HepG2 (cell line): ENCODE measurements at regions not wholly inside any gene's neighbourhood (a gene's known extent, or its start where the extent isn't known, plus 50 kb on each side); places are given as distances from the start of the nearest gene placed in this dataset.

Experiments
- ATF6 ChIP-seq: sonication (generic); formaldehyde crosslinking; conservative IDR thresholded peaks from 2 replicates; pipeline ENCODE4 v1.4.0; 2020; ENCODE audit warnings: missing genetic modification reagents
- CBX1 ChIP-seq: IDR thresholded peaks from one replicate; pipeline ENCODE4 v1.6.1; 2016; ENCODE audit warnings: antibody characterized with exemption, low read depth
- CTCF ChIP-seq: sonication (generic); formaldehyde crosslinking; IDR thresholded peaks from 2 replicates; pipeline ENCODE4 v1.5.0; 2020; ENCODE audit warnings: mild to moderate bottlenecking, missing genetic modification reagents, moderate library complexity
- EZH2 ChIP-seq: conservative IDR thresholded peaks from 2 replicates; pipeline ENCODE4 v1.6.1; 2012; ENCODE audit warnings: mild to moderate bottlenecking, low read depth, low read length, moderate library complexity
- LRRFIP1 ChIP-seq: sonication (generic); formaldehyde crosslinking; conservative IDR thresholded peaks from 2 replicates; pipeline ENCODE4 v1.4.0; 2020; ENCODE audit warnings: missing genetic modification reagents
- MAX ChIP-seq: IDR thresholded peaks from 2 replicates; pipeline ENCODE4 v1.6.1; 2012; ENCODE audit warnings: inconsistent platforms
- MAZ ChIP-seq, 2 experiments: sonication (generic) in 1 of 2; formaldehyde crosslinking in 1 of 2; IDR thresholded peaks; 2 replicates each; pipeline versions ENCODE4 v1.5.0 to v1.6.1; 2012 to 2020; ENCODE audit warnings: low read depth in 2 of 2, mild to moderate bottlenecking in 2 of 2, borderline replicate concordance in 1 of 2, improper control_type of control experiment in 1 of 2, low read length in 1 of 2, missing genetic modification reagents in 1 of 2, moderate library complexity in 1 of 2
- MIXL1 ChIP-seq: IDR thresholded peaks from 2 replicates; pipeline ENCODE4 v1.6.1; 2016
- ZNF639 ChIP-seq: conservative IDR thresholded peaks from 2 replicates; pipeline ENCODE4 v1.6.1; 2018; ENCODE audit warnings: missing genetic modification reagents

- TF ChIP-seq LRRFIP1 (no peak), CTCF (CRISPR knock-in tag) (no peak), EZH2 (no peak), ZNF639 (CRISPR knock-in tag) (no peak), CBX1 (no peak), MAZ (IDR thresholded peaks at IDR 0.05; ENCODE audit: borderline replicate concordance, low read depth, low read length) (no peak), MAZ (CRISPR knock-in tag; IDR thresholded peaks at IDR 0.05; ENCODE audit: low read depth) (no peak), MIXL1 (CRISPR knock-in tag) (no peak), ATF6 (CRISPR knock-in tag) (no peak), MAX (no peak)
Measured at GRCh38 chr9:78707481-78707991, 410.6 kb downstream of the PSAT1 start.
